Choroid plexus epithelial cell (primary cell): ENCODE measurements at regions not wholly inside any gene's neighbourhood (a gene's known extent, or its start where the extent isn't known, plus 50 kb on each side); places are given as distances from the start of the nearest gene placed in this dataset.
"Not testable (repeated sequence)": the region's sequence is repeated elsewhere in the genome, so short reads cannot be mapped to it uniquely, and the experiment has no call there.

Experiments
- DNase-seq: peaks from one replicate; pipeline ENCODE4 v3.0.0-alpha.2; 2010; ENCODE audit warnings: low read depth
- H3K4me3 ChIP-seq: 2 replicates; pipeline ENCODE4 v1.5.1; 2011; ENCODE audit warnings: low read depth, mild to moderate bottlenecking, control low read depth, low read length, moderate library complexity
- CTCF ChIP-seq: conservative IDR thresholded peaks from 2 replicates; pipeline ENCODE4 v1.5.1; 2011; ENCODE audit warnings: low read depth, mild to moderate bottlenecking, control low read depth, inconsistent platforms, low read length, moderate library complexity

DNA sequence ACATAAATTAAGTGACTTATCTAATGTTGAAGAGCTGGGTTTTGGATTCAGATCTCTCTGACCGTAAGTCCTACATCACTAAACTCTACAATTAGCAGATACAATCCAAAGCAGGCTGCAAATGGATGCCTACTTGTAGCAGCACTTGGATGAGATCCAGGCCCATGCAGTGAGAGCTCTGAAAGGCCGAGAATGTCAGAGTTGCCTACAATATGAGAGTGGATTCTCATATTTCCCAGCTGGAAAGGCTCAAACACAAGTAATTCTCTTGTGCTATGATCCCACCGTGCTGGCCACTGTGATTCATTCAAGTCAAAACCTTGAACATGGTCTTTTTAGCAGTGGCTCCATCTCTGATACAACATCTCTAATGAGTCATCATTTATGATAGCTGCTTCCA is 125.4 kb upstream of the CHRDL1 start:
- no peak for DNase-seq
- TF ChIP-seq CTCF: no peak
- no peak overlapping the region for H3K4me3 ChIP-seq

GRCh38 chrX:110915570-110915969 is 120.0 kb upstream of the CHRDL1 start:
- no peak for TF ChIP-seq CTCF
- no peak overlapping the region for H3K4me3 ChIP-seq
- no peak for DNase-seq

DNA sequence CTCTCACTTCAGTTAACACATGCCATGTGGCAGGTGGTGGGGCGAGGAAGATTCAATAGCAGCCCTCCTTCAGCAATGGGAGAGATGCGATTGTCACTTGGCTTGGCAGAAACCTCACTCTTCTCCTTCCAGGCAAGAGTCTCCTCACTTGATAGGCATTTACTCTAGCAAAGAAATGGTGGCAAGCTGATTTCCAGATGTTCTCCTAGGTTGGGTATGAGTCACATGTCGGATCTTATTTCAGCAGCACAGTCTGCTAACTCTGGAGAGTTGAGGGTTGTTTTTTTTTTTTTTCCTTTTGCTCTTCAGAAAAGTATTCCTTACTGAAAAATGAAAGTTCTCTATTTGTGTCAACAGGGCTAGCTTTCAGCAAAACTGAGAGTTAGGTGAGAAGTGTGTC is 119.5 kb upstream of the CHRDL1 start:
- no peak for TF ChIP-seq CTCF
- no peak overlapping the region for H3K4me3 ChIP-seq
- peak; percentile 5 for DNase-seq

GRCh38 chrX:110914281-110914680 is 118.7 kb upstream of the CHRDL1 start:
- DNase-seq: peak; percentile 1
- TF ChIP-seq CTCF: no peak
- H3K4me3 ChIP-seq: no peak overlapping the region

- not testable (repeated sequence) for H3K4me3 ChIP-seq, DNase-seq
Observed at GRCh38 chrX:110904747-110905146, 109.1 kb upstream of the CHRDL1 start.

GRCh38 chrX:110881971-110882370 is 86.4 kb upstream of the CHRDL1 start:
- no peak overlapping the region for H3K4me3 ChIP-seq
- DNase-seq: no peak
- no peak for TF ChIP-seq CTCF

- DNase-seq: no peak
- no peak overlapping the region for H3K4me3 ChIP-seq
- TF ChIP-seq CTCF: no peak
Observed at GRCh38 chrX:110877326-110877725, 81.7 kb upstream of the CHRDL1 start.

DNA sequence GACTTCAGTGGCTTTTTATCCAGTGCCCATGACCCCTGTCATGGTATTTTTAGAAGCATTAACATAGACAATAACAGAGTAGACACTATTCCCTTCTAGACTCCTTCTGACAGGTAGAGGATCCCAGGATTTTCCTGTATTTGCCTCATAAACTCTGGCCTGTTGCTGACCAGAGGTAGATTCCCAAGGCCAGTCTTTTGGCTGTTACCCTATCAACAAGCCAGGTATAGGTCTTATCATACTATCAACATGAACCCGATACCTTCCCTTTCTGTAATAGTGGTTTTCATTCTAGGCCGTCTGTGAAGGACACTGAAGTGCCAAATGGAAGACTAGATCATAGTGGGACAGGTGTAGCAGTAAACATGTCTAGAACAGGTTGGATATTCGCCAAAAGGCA is 76.2 kb upstream of the CHRDL1 start:
- no peak for TF ChIP-seq CTCF
- no peak overlapping the region for H3K4me3 ChIP-seq
- no peak for DNase-seq
